Epithelial cell of esophagus (primary cell): ENCODE measurements at regions not wholly inside any gene's neighbourhood (a gene's known extent, or its start where the extent isn't known, plus 50 kb on each side); places are given as distances from the start of the nearest gene placed in this dataset.

Experiments used
- DNase-seq: peaks from one replicate; pipeline ENCODE4 v3.0.0; 2010; ENCODE audit warnings: low read depth
- H3K4me3 ChIP-seq: 2 replicates; pipeline ENCODE4 v1.5.1; 2011; ENCODE audit warnings: mild to moderate bottlenecking, low read length, control low read depth
- TF ChIP-seq, protein P1 (sequence below): IDR thresholded peaks from 2 replicates; pipeline ENCODE4 v1.5.1; 2011; ENCODE audit warnings: low read depth, mild to moderate bottlenecking, low read length, control low read depth, inconsistent platforms; ENCODE audit not compliant: insufficient read depth; ENCODE audit errors: missing control alignments

DNA sequence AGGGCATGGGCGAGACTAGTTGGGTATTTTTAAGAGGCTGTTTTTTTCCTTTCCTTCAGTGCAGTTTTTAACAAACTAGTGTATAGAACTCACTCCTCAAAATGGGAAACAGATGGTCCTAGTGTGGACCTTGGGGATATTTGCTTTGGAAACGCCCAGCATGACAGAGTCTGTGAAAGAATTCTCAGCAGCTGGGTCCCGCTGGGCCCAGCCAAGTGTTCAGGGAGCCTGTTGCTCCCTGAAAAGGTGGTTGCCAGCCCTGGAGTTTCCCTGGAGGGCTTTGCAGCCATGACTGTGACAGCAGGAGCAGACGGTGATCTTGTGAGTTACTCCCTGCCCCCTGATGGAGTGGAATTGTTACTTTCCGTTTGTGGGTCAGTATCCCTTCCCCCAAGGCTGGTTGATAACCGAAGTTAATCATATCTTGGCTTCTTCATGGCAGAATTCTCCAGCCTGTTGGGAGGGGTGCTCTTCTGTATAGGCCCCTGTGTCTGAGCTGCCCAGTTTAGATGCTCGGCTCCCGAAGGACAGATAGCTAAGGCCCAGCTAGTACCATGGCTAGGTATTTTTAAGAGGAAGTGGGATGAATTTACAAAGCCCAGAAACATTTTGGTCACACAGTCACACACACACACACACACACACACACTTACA is 278.6 kb upstream of the HABP2 start:
- TF ChIP-seq, protein P1, sequence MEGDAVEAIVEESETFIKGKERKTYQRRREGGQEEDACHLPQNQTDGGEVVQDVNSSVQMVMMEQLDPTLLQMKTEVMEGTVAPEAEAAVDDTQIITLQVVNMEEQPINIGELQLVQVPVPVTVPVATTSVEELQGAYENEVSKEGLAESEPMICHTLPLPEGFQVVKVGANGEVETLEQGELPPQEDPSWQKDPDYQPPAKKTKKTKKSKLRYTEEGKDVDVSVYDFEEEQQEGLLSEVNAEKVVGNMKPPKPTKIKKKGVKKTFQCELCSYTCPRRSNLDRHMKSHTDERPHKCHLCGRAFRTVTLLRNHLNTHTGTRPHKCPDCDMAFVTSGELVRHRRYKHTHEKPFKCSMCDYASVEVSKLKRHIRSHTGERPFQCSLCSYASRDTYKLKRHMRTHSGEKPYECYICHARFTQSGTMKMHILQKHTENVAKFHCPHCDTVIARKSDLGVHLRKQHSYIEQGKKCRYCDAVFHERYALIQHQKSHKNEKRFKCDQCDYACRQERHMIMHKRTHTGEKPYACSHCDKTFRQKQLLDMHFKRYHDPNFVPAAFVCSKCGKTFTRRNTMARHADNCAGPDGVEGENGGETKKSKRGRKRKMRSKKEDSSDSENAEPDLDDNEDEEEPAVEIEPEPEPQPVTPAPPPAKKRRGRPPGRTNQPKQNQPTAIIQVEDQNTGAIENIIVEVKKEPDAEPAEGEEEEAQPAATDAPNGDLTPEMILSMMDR, result no peak
- no peak overlapping the region for H3K4me3 ChIP-seq
- DNase-seq, result no peak

GRCh38 chr10:113278221-113278620 is 274.6 kb upstream of the HABP2 start:
- no peak overlapping the region for H3K4me3 ChIP-seq
- no peak for DNase-seq
- TF ChIP-seq, protein P1, result no peak

GRCh38 chr10:113278664-113279063 is 274.2 kb upstream of the HABP2 start:
- no peak overlapping the region for H3K4me3 ChIP-seq
- TF ChIP-seq, protein P1, result no peak
- no peak for DNase-seq

GRCh38 chr10:113279262-113279661 is 273.6 kb upstream of the HABP2 start:
- TF ChIP-seq, protein P1, result no peak
- H3K4me3 ChIP-seq, result no peak overlapping the region
- no peak for DNase-seq

DNA sequence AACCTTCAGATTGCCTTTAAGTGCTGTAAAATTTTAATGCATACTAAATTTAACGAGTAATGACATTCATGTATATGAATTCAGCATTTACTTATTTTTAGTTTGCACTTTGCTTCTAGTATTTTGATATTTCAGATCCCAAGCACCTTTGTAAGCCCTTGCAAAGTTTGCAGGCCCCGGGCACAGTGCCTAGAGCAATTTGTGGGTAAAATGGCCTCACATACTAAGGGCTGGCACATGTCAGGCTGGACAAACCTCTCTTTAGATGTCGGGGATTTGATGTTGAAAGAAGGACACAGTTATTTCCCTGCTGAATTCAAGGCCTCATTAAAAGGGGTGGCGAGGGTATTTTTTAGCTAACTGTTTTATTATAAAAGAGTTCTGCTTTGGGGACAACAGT is 270.3 kb upstream of the HABP2 start:
- no peak for DNase-seq
- TF ChIP-seq, protein P1, result no peak
- no peak overlapping the region for H3K4me3 ChIP-seq

DNA sequence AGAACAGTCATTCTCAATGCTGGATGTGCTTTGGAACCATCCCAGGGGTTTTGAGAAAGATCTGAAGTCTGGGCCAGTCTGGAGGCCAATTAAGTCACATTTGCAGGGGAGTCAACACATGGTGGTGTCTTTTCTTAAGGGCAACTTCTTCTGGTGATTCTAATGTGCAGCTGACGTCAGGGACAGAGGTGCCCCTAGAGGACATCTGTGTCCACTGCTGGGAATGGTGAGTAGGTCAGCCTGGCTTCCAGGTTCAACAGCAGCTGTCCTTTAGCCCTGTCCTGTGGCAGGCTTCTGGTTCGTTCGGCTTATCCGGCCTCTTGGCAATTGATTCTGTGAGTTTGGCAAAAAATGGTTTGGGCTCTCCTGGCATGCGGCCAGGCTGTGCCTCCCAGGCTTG is 269.7 kb upstream of the HABP2 start:
- no peak overlapping the region for H3K4me3 ChIP-seq
- TF ChIP-seq, protein P1, result no peak
- no peak for DNase-seq

GRCh38 chr10:113284635-113285034 is 268.2 kb upstream of the HABP2 start:
- TF ChIP-seq, protein P1, result no peak
- no peak overlapping the region for H3K4me3 ChIP-seq
- DNase-seq, result no peak
